Testis (tissue), 2 donors: ENCODE measurements at regions not wholly inside any gene's neighbourhood (a gene's known extent, or its start where the extent isn't known, plus 50 kb on each side); places are given as distances from the start of the nearest gene placed in this dataset.

Experiments
- POLR2A ChIP-seq: fragments of 450-650 bp; IDR thresholded peaks from one replicate; pipeline ENCODE4 v1.6.1; 2017; ENCODE audit warnings: antibody characterized with exemption, mild to moderate bottlenecking, moderate library complexity
- TF ChIP-seq, protein P1 (sequence below), 3 experiments: fragments of 450-650 bp in 2 of 3; fragments of 200-600 bp in 1 of 3; sonication (generic) in 1 of 3; IDR thresholded peaks; one replicate each; pipeline ENCODE4 v1.5.1; 2016 to 2019; ENCODE audit warnings: antibody characterized with exemption in 3 of 3, mild to moderate bottlenecking in 2 of 3, moderate library complexity in 1 of 3

DNA sequence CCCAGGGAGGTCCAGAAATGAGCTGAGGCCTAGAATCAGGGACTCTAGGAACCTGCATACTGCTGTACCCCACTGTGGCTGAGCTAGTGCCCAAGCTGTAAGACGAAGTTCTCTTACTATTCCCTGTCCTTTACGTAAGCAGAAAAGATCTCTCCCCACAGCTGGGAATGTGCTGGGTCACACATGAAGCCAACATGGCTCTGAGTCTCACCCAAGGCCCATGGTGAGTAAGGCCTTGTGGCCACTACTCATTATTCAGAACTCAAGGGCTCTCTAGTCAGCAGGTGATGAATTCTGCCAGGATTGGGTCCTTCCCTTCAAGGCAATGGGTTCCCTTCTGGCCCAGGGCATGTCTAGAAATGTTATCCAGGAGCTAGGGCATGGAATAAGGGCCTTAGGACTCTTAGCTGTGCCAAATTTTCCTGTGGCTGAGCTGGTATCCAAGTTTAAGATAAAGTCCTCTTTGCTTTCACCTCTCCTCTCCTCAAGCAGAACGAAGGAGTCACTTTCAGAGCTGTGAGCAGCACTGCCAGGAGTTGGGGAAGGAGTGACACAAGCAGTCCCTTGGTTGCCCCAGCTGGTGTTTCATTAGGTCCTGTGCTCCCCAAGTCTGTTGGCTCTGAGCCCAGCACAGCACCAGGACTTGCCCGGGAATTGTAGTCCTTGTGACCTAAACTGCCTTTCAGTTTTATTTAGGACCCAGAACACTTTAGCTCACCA, 707.6 kb downstream of the SLC4A3 start:
- TF ChIP-seq, protein P1, sequence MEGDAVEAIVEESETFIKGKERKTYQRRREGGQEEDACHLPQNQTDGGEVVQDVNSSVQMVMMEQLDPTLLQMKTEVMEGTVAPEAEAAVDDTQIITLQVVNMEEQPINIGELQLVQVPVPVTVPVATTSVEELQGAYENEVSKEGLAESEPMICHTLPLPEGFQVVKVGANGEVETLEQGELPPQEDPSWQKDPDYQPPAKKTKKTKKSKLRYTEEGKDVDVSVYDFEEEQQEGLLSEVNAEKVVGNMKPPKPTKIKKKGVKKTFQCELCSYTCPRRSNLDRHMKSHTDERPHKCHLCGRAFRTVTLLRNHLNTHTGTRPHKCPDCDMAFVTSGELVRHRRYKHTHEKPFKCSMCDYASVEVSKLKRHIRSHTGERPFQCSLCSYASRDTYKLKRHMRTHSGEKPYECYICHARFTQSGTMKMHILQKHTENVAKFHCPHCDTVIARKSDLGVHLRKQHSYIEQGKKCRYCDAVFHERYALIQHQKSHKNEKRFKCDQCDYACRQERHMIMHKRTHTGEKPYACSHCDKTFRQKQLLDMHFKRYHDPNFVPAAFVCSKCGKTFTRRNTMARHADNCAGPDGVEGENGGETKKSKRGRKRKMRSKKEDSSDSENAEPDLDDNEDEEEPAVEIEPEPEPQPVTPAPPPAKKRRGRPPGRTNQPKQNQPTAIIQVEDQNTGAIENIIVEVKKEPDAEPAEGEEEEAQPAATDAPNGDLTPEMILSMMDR (IDR thresholded peaks at IDR 0.05) = no peak
- no peak for TF ChIP-seq POLR2A
